DND-41 (cell line): ENCODE measurements at regions not wholly inside any gene's neighbourhood (a gene's known extent, or its start where the extent isn't known, plus 50 kb on each side); places are given as distances from the start of the nearest gene placed in this dataset.

Experiments
- ATAC-seq: fragments of 200-7000 bp; cut with Tn5 transposase; 3 replicates; pipeline ENCODE4 v1.9.1; 2021; ENCODE audit warnings: low read depth; ENCODE audit not compliant: insufficient read depth
- DNase-seq: peaks from one replicate; pipeline ENCODE4 v3.0.0-alpha.2; 2020
- H2AFZ ChIP-seq: 2 replicates; pipeline ENCODE4 v1.6.0; 2012; ENCODE audit warnings: low read depth, low read length
- H3K27ac ChIP-seq: 2 replicates; pipeline ENCODE4 v1.5.1; 2012; ENCODE audit warnings: low read length, inconsistent platforms
- H3K27me3 ChIP-seq: fragments of 200-600 bp; sonication (generic); 2 replicates; pipeline ENCODE4 v1.6.0; 2012; ENCODE audit warnings: low read length, mild to moderate bottlenecking, inconsistent platforms; ENCODE audit not compliant: insufficient read depth, poor library complexity
- H3K36me3 ChIP-seq: 2 replicates; pipeline ENCODE4 v1.5.1; 2012; ENCODE audit warnings: low read length, inconsistent platforms; ENCODE audit not compliant: insufficient read depth
- H3K4me1 ChIP-seq: 2 replicates; pipeline ENCODE4 v1.5.1; 2012; ENCODE audit warnings: mild to moderate bottlenecking, low read length; ENCODE audit not compliant: insufficient read depth
- H3K4me2 ChIP-seq: 2 replicates; pipeline ENCODE4 v1.6.0; 2012; ENCODE audit warnings: mild to moderate bottlenecking, moderate library complexity, low read length, inconsistent platforms; ENCODE audit not compliant: insufficient read depth
- H3K4me3 ChIP-seq, 2 experiments: fragments of 200-600 bp in 1 of 2; shearing (Covaris generic) in 1 of 2; 2 replicates each; pipeline ENCODE4 v1.5.1; 2012 to 2016; ENCODE audit warnings: inconsistent platforms in 2 of 2, low read length in 2 of 2, mild to moderate bottlenecking in 2 of 2, low read depth in 1 of 2, moderate library complexity in 1 of 2
- H3K79me2 ChIP-seq: 2 replicates; pipeline ENCODE4 v1.6.0; 2012; ENCODE audit warnings: low read length, inconsistent platforms; ENCODE audit not compliant: insufficient read depth
- H3K9ac ChIP-seq: 2 replicates; pipeline ENCODE4 v1.6.0; 2012; ENCODE audit warnings: low read depth, mild to moderate bottlenecking, inconsistent platforms, low read length, moderate library complexity
- H3K9me3 ChIP-seq: 2 replicates; pipeline ENCODE4 v1.5.1; 2012; ENCODE audit warnings: low read length, moderate library complexity, mild to moderate bottlenecking, inconsistent platforms; ENCODE audit not compliant: insufficient read depth, severe bottlenecking
- H4K20me1 ChIP-seq: 2 replicates; pipeline ENCODE4 v1.6.0; 2012; ENCODE audit warnings: low read length; ENCODE audit not compliant: insufficient read depth
- EZH2 ChIP-seq: IDR thresholded peaks from 3 replicates; pipeline ENCODE4 v1.6.1; 2012; ENCODE audit warnings: borderline replicate concordance, low read depth, mild to moderate bottlenecking, moderate library complexity, low read length, inconsistent platforms; ENCODE audit not compliant: severe bottlenecking
- TF ChIP-seq, protein P1 (sequence below): IDR thresholded peaks from 2 replicates; pipeline ENCODE4 v1.5.1; 2012; ENCODE audit warnings: borderline replicate concordance, low read length, moderate library complexity, mild to moderate bottlenecking; ENCODE audit not compliant: poor library complexity, severe bottlenecking; ENCODE audit errors: extremely low read depth

DNA sequence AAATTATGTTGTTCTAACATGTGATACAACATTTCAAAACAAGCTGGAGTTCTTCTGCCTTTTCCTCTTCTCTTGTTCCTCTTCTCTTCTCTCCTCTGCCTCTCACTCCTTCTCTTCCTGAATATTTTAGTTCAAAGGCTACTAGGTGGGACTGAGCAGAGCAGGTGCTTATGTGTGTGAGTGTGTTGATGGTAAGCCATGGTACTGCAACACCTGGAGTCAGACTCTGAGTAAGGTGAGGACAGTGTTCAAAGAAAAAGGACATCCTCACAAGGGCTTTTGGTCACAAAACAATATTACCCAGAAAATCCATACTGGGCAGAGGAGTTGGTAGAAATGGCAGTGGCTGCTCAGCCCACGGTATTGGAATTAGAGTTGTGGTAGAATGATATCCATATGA, 1188.7 kb downstream of the SLITRK1 start:
- no peak overlapping the region for H3K4me3 ChIP-seq
- H3K4me1 ChIP-seq: peaks cover 10% of the 10 kb centered on the region

DNA sequence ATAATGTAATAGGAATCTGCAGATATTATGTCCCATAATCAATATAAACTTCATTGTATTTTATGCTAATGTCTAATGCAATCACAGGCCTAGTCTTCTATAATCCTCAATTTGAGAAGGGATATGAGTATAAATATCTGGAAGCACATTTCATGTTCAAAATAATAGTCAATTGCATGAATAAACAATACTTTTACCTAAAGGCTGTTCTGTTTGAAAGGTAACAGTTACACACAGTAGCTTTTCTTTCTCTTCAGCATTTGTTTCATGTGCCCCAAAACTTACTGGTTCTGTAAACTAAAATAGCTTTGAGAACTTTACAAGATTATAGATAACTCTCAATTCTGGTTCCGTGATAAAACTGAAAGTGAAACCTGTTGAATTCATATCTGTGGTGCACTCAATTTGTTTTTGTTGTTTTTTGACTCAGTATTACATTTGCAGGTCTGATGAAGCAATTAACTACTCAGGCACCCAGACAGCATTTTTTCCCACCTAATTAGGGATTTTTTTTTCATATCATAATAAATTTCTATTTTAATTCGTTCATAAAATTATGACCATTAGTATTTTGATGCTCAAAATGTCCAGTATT, 1193.8 kb downstream of the SLITRK1 start:
- DNase-seq (no peak), ATAC-seq (peak; percentile 87)
- Histone ChIP-seq H3K27me3 (no peaks in the 10 kb centered on the region), H3K9ac (peak overlapping the region; percentile 61), H4K20me1 (no peaks in the 10 kb centered on the region), H3K27ac (peak overlapping the region; percentile 84), H3K4me3 (peak overlapping the region; percentile 41 to 57), H2AFZ (peak overlapping the region; percentile 96), H3K36me3 (no peaks in the 10 kb centered on the region), H3K9me3 (no peaks in the 10 kb centered on the region), H3K4me2 (peak overlapping the region; percentile 69), H3K79me2 (no peaks in the 10 kb centered on the region), H3K4me1 (peaks cover 22% of the 10 kb centered on the region)
- TF ChIP-seq EZH2: no peak
- TF ChIP-seq, protein P1, sequence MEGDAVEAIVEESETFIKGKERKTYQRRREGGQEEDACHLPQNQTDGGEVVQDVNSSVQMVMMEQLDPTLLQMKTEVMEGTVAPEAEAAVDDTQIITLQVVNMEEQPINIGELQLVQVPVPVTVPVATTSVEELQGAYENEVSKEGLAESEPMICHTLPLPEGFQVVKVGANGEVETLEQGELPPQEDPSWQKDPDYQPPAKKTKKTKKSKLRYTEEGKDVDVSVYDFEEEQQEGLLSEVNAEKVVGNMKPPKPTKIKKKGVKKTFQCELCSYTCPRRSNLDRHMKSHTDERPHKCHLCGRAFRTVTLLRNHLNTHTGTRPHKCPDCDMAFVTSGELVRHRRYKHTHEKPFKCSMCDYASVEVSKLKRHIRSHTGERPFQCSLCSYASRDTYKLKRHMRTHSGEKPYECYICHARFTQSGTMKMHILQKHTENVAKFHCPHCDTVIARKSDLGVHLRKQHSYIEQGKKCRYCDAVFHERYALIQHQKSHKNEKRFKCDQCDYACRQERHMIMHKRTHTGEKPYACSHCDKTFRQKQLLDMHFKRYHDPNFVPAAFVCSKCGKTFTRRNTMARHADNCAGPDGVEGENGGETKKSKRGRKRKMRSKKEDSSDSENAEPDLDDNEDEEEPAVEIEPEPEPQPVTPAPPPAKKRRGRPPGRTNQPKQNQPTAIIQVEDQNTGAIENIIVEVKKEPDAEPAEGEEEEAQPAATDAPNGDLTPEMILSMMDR: no peak

More for the DNA sequence above, 1188.7 kb downstream of the SLITRK1 start:
- Histone ChIP-seq H3K9me3 (no peaks in the 10 kb centered on the region), H3K4me2 (no peak overlapping the region), H3K27ac (no peak overlapping the region), H4K20me1 (no peaks in the 10 kb centered on the region), H3K9ac (no peak overlapping the region), H3K79me2 (no peaks in the 10 kb centered on the region), H3K27me3 (no peaks in the 10 kb centered on the region), H3K36me3 (no peaks in the 10 kb centered on the region), H2AFZ (peak overlapping the region; percentile 44; the same call in 1 of the 2 replicates)
- ATAC-seq (no peak), DNase-seq (no peak)
- TF ChIP-seq, protein P1: no peak
- TF ChIP-seq EZH2: no peak

DNA sequence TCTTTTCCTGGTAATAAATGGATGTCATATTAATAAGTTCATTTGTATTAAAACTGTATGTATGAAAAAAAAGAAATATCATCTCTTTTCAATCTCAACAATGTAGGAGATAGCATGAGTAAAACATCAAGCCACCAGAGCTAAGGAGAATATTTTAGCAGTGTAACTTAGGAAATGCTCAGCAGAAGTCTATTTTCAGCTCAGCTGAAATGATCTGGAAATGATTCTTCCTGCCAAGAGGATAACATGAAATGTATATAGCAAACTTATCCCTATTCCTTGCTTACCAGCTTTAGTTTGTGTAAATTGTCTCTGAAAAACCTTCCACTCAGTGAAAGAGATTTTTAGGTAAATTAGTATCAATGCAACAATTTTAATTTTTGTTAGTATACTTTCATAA, 1194.4 kb downstream of the SLITRK1 start:
- Histone ChIP-seq H3K4me3 (peak overlapping the region in 1 of 2 experiments; percentile 57; a peak in 1 of 4 replicates), H3K27ac (peak overlapping the region; percentile 84), H3K9me3 (no peaks in the 10 kb centered on the region), H3K27me3 (no peaks in the 10 kb centered on the region), H2AFZ (peak overlapping the region; percentile 96), H3K4me1 (peaks cover 22% of the 10 kb centered on the region), H3K4me2 (peak overlapping the region; percentile 69), H3K79me2 (no peaks in the 10 kb centered on the region), H3K36me3 (no peaks in the 10 kb centered on the region), H3K9ac (peak overlapping the region; percentile 61), H4K20me1 (no peaks in the 10 kb centered on the region)
- DNase-seq: no peak
- no peak for TF ChIP-seq EZH2
- TF ChIP-seq, protein P1: no peak
- peak; percentile 25; the same call in 1 of the 3 replicates for ATAC-seq

DNA sequence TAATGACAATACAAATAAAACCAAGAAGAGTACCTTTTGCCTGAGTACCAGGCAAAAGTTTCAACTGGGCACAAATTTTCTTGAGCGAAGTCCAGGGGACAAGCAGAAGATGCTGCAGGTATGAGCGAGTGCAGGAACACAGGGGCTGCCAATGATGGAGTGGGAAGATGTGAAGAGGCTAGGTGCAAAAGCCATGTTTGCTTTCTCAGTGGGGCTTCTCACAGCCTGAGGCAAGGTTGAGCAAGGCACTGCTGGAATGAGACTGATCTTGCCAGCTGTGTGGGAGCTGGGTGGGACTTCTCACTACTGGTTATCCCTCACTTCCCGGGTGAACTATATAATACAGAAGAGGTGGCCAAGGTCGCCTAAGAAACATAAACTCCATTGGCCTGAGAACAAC, 1200.7 kb downstream of the SLITRK1 start:
- no peaks in the 10 kb centered on the region for H3K36me3 ChIP-seq
- DNase-seq: no peak
- H3K27me3 ChIP-seq: no peaks in the 10 kb centered on the region
- H3K79me2 ChIP-seq: no peaks in the 10 kb centered on the region
- no peak for ATAC-seq
- no peak for TF ChIP-seq EZH2
- TF ChIP-seq, protein P1: no peak
- no peak overlapping the region for H3K4me2 ChIP-seq
- no peak overlapping the region for H3K9ac ChIP-seq
- H3K4me1 ChIP-seq: no peaks in the 10 kb centered on the region
- no peak overlapping the region for H3K27ac ChIP-seq
- no peaks in the 10 kb centered on the region for H4K20me1 ChIP-seq
- no peak overlapping the region for H2AFZ ChIP-seq
- H3K9me3 ChIP-seq: no peaks in the 10 kb centered on the region
- H3K4me3 ChIP-seq: no peak overlapping the region
